GM12891 (cell line): ENCODE measurements at regions not wholly inside any gene's neighbourhood (a gene's known extent, or its start where the extent isn't known, plus 50 kb on each side); places are given as distances from the start of the nearest gene placed in this dataset.

Source experiments
- POLR2A ChIP-seq: IDR thresholded peaks from 2 replicates; pipeline ENCODE4 v1.6.1; 2011; ENCODE audit warnings: low read depth, low read length, control low read depth
- POLR2AphosphoS5 ChIP-seq: IDR thresholded peaks from 2 replicates; pipeline ENCODE4 v1.6.1; 2011; ENCODE audit warnings: low read depth, low read length, control low read depth
- POU2F2 ChIP-seq: IDR thresholded peaks from 2 replicates; pipeline ENCODE4 v1.6.1; 2011; ENCODE audit warnings: low read depth, mild to moderate bottlenecking, control low read depth, low read length, moderate library complexity
- SPI1 ChIP-seq: IDR thresholded peaks from 2 replicates; pipeline ENCODE4 v1.6.1; 2011; ENCODE audit warnings: low read depth, low read length, control low read depth

DNA sequence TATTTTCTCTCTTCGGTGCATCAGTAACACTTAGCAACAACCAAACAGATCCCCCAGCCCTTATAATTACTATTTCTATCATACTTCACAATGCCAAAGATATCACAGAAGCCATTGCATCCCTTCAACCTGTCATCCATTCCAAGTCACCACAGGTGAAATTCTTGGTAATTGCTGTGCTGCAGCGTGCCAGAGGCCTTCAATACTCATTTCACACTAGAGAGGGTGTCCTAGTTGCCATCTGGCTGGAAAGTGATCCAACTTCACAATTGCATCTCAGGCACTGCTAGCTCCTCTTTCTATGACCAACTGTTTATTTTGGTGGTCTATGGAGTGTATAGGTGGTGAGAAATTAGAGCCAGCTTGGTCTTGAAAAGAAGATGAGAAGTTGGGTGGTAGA lies 131.2 kb downstream of the NUP35 start:
- TF ChIP-seq POLR2AphosphoS5 (no peak), POLR2A (no peak), POU2F2 (no peak), SPI1 (no peak)
